22Rv1 (cell line): ENCODE measurements at regions not wholly inside any gene's neighbourhood (a gene's known extent, or its start where the extent isn't known, plus 50 kb on each side); places are given as distances from the start of the nearest gene placed in this dataset.
A peak's percentile ranks its signal among the peaks of the same experiment; 100 is the strongest.

Experiments used
- H3K27ac ChIP-seq: fragments of 450-650 bp; 2 replicates; pipeline ENCODE4 v1.5.1; 2017
- CTCF ChIP-seq: fragments of 450-650 bp; IDR thresholded peaks from 2 replicates; pipeline ENCODE4 v1.5.1; 2017; ENCODE audit warnings: mild to moderate bottlenecking
- ZFX ChIP-seq: fragments of 450-650 bp; IDR thresholded peaks from 2 replicates; pipeline ENCODE4 v1.6.1; 2017; ENCODE audit warnings: antibody characterized with exemption, borderline replicate concordance

DNA sequence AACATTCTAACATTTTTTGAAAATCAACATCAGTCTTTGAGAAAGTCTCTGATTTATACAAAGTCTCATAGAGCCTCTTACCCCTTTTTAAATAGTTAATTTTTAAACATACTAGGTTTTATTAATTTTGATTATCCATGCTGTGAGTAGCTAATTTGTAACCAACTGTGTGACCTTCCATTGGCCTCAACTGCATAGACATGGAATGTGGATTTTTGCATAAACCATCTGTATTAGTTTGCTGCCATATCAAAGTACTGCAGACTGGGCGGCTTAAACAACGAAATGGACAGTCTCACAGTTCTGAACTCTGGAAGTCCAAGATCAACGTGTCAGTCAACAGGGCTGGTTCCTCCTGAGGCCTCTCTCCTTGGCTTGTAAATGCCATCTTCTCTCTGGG lies 89.2 kb upstream of the AJAP1 start:
- TF ChIP-seq CTCF (no peak), ZFX (no peak)
- H3K27ac ChIP-seq = no peak overlapping the region

GRCh38 chr1:4565801-4566449 lies 88.5 kb upstream of the AJAP1 start:
- no peak for TF ChIP-seq CTCF
- TF ChIP-seq ZFX = no peak
- no peak overlapping the region for H3K27ac ChIP-seq

GRCh38 chr1:4571263-4571662 lies 83.1 kb upstream of the AJAP1 start:
- TF ChIP-seq CTCF = no peak
- TF ChIP-seq ZFX = no peak
- H3K27ac ChIP-seq = no peak overlapping the region

DNA sequence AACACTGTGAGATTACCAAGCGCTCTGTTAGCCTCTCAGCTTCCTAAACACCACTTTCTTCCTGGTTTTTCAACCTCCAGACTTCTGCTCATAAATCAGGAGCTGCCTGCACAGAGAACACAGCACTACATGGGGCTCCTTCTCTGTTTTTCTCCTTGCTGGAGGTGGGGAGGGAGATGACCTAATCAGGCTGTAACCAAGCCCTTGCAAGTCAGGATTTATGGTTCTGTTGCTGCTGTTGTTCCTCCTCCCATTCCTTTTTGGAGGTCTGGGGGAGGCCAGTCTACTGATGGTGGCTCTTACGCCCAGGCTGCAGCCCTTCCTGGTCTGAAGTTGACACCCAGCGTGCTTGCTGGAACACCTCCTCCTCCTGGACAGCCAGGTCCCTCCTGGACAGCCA lies 80.9 kb upstream of the AJAP1 start:
- no peak overlapping the region for H3K27ac ChIP-seq
- TF ChIP-seq CTCF = no peak
- TF ChIP-seq ZFX = no peak

DNA sequence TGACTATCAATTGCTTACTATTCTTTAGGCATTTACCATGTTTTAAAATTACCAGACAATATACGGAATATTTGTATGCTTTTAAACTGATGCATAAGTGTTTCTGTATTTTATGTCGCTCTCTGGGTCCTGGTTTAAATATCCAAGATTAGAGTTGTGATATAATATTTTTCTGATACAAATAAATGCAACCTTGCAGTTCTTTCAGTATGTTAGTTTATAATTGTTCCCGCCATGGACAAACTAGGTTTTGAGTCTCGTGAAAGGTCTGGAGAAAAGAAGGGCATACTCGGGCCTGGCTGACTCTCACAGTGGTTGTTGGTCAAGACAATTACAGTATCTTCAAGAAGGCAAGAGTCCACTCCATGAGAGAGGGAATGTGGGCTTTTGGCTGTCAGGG lies 72.6 kb upstream of the AJAP1 start:
- H3K27ac ChIP-seq = no peak overlapping the region
- TF ChIP-seq ZFX (no peak), CTCF (no peak)

- TF ChIP-seq ZFX (no peak), CTCF (no peak)
Measured at GRCh38 chr1:4584449-4584848, 70.0 kb upstream of the AJAP1 start.

GRCh38 chr1:4585216-4585615 lies 69.2 kb upstream of the AJAP1 start:
- peak; percentile 63 for TF ChIP-seq CTCF
- TF ChIP-seq ZFX = no peak
- no peak overlapping the region for H3K27ac ChIP-seq

More at GRCh38 chr1:4584449-4584848, 70.0 kb upstream of the AJAP1 start:
- H3K27ac ChIP-seq = no peak overlapping the region
